ENCODE measurements at regions not wholly inside any gene's neighbourhood (a gene's known extent, or its start where the extent isn't known, plus 50 kb on each side); places are given as distances from the start of the nearest gene placed in this dataset.

GRCh38 chr16:60882816-60883215 lies 1153.4 kb downstream of the CDH8 start:
- H2AFZ ChIP-seq (ENCODE audit: low read length) = no peak overlapping the region
- H3K4me2 ChIP-seq (ENCODE audit: insufficient read depth, low read length) = no peak overlapping the region
- DNase-seq (ENCODE audit: insufficient read length, low spot score, missing footprints) = no peak
- no peak overlapping the region for H3K4me3 ChIP-seq (ENCODE audit: insufficient read depth, low read length)
- H3K79me2 ChIP-seq (ENCODE audit: insufficient read depth, low read length) = no peaks in the 10 kb centered on the region
- no peak overlapping the region for H3K27ac ChIP-seq (ENCODE audit: low read depth, low read length)
- H3K9me3 ChIP-seq (ENCODE audit: low read depth, low read length) = peaks cover 2% of the 10 kb centered on the region
- no peaks in the 10 kb centered on the region for H3K27me3 ChIP-seq (ENCODE audit: insufficient read depth, low read length)
- TF ChIP-seq CTCF (IDR thresholded peaks at IDR 0.05; ENCODE audit: extremely low read depth, low read depth, low read length) = no peak
- H3K4me1 ChIP-seq (ENCODE audit: insufficient read depth, low read length) = no peaks in the 10 kb centered on the region
- no peaks in the 10 kb centered on the region for H4K20me1 ChIP-seq (ENCODE audit: insufficient read depth, low read length)
- H3K36me3 ChIP-seq (ENCODE audit: insufficient read depth, low read length) = no peaks in the 10 kb centered on the region

DNA sequence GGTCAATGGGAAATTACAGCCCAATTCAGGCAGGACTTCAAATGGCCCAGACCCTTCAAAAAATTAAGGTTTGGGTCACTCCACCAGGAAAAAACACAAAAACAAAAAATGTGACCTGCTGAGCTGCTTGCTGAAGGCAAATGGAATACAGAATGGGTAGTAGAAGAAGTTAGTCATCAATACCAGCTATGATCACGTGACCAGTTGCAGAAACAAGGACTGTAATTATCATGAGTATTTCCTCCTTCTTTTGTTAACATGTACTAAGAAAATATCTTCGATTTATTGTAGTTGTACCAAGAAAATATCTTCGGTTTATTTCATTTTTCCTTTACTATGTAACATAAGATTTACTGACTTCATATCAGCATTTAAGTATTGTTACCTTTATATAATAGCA lies 1183.6 kb downstream of the CDH8 start:
- Histone ChIP-seq H4K20me1 (ENCODE audit: insufficient read depth, low read length) (no peaks in the 10 kb centered on the region), H3K4me2 (ENCODE audit: insufficient read depth, low read length) (no peak overlapping the region), H3K9me3 (ENCODE audit: low read depth, low read length) (no peaks in the 10 kb centered on the region), H3K36me3 (ENCODE audit: insufficient read depth, low read length) (no peaks in the 10 kb centered on the region), H3K27ac (ENCODE audit: low read depth, low read length) (no peak overlapping the region), H3K4me3 (ENCODE audit: insufficient read depth, low read length) (no peak overlapping the region), H3K4me1 (ENCODE audit: insufficient read depth, low read length) (no peaks in the 10 kb centered on the region), H3K27me3 (ENCODE audit: insufficient read depth, low read length) (no peaks in the 10 kb centered on the region), H3K79me2 (ENCODE audit: insufficient read depth, low read length) (no peaks in the 10 kb centered on the region), H2AFZ (ENCODE audit: low read length) (no peak overlapping the region)
- no peak for DNase-seq (ENCODE audit: insufficient read length, low spot score, missing footprints)
- TF ChIP-seq CTCF (IDR thresholded peaks at IDR 0.05; ENCODE audit: extremely low read depth, low read depth, low read length) = no peak

DNA sequence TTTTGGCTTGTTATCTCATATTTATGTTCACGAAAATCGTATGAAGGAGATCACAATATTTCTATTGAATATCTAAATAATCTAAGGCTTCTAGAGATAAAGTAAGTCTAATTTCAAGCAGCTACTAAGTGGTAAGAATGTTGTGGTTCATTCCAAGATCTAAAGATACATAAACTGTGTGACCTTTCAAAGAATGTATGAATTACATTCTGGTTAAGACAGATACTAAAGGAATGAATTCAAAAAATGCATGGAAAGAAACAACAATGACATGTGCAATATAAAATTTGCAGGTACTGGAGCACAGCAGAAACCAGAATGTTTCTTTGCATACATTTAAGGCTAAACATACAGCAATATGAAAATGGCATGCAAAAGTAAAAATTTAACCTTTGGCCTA lies 1214.6 kb downstream of the CDH8 start:
- Histone ChIP-seq H3K4me1 (ENCODE audit: insufficient read depth, low read length) (no peaks in the 10 kb centered on the region), H4K20me1 (ENCODE audit: insufficient read depth, low read length) (no peaks in the 10 kb centered on the region), H3K27me3 (ENCODE audit: insufficient read depth, low read length) (no peaks in the 10 kb centered on the region), H3K4me3 (ENCODE audit: insufficient read depth, low read length) (no peak overlapping the region), H2AFZ (ENCODE audit: low read length) (no peak overlapping the region), H3K9me3 (ENCODE audit: low read depth, low read length) (no peaks in the 10 kb centered on the region), H3K79me2 (ENCODE audit: insufficient read depth, low read length) (no peaks in the 10 kb centered on the region), H3K27ac (ENCODE audit: low read depth, low read length) (no peak overlapping the region), H3K36me3 (ENCODE audit: insufficient read depth, low read length) (no peaks in the 10 kb centered on the region), H3K4me2 (ENCODE audit: insufficient read depth, low read length) (no peak overlapping the region)
- TF ChIP-seq CTCF (IDR thresholded peaks at IDR 0.05; ENCODE audit: extremely low read depth, low read depth, low read length) = no peak
- no peak for DNase-seq (ENCODE audit: insufficient read length, low spot score, missing footprints)

- Histone ChIP-seq H4K20me1 (ENCODE audit: insufficient read depth, low read length) (no peaks in the 10 kb centered on the region), H3K79me2 (ENCODE audit: insufficient read depth, low read length) (no peaks in the 10 kb centered on the region)
Observed at GRCh38 chr16:60820361-60820760, 1215.9 kb downstream of the CDH8 start.

More at GRCh38 chr16:60820361-60820760, 1215.9 kb downstream of the CDH8 start:
- TF ChIP-seq CTCF (IDR thresholded peaks at IDR 0.05; ENCODE audit: extremely low read depth, low read depth, low read length) = no peak
- Histone ChIP-seq H3K4me1 (ENCODE audit: insufficient read depth, low read length) (no peaks in the 10 kb centered on the region), H3K4me3 (ENCODE audit: insufficient read depth, low read length) (no peak overlapping the region), H3K36me3 (ENCODE audit: insufficient read depth, low read length) (no peaks in the 10 kb centered on the region), H3K9me3 (ENCODE audit: low read depth, low read length) (peaks cover 4% of the 10 kb centered on the region), H3K27ac (ENCODE audit: low read depth, low read length) (no peak overlapping the region), H2AFZ (ENCODE audit: low read length) (no peak overlapping the region), H3K4me2 (ENCODE audit: insufficient read depth, low read length) (no peak overlapping the region), H3K27me3 (ENCODE audit: insufficient read depth, low read length) (no peaks in the 10 kb centered on the region)
- no peak for DNase-seq (ENCODE audit: insufficient read length, low spot score, missing footprints)
